TTC549 (cell line): ENCODE measurements at regions not wholly inside any gene's neighbourhood (a gene's known extent, or its start where the extent isn't known, plus 50 kb on each side); places are given as distances from the start of the nearest gene placed in this dataset.

ENCODE experiments used
- FAIRE-seq: peaks from 2 replicates; lab custom pipeline; 2012; peaks lifted over from hg19 to GRCh38; lab: Jason Lieb, UNC

- no peak for FAIRE-seq
Measured at GRCh38 chr7:93636276-93636675, 61.8 kb upstream of the CALCR start.

GRCh38 chr7:93632371-93632770, 57.8 kb upstream of the CALCR start:
- FAIRE-seq, result no peak

- no peak for FAIRE-seq
Measured at GRCh38 chr7:93629291-93629801, 54.8 kb upstream of the CALCR start.

GRCh38 chr7:93626869-93627268, 52.3 kb upstream of the CALCR start:
- FAIRE-seq, result no peak
